Neuronal stem cell (in vitro differentiated cells): ENCODE measurements at regions not wholly inside any gene's neighbourhood (a gene's known extent, or its start where the extent isn't known, plus 50 kb on each side); places are given as distances from the start of the nearest gene placed in this dataset.

Source experiments
- DNase-seq: peaks from one replicate; pipeline ENCODE4 v3.0.0-alpha.2; 2013; ENCODE audit warnings: low spot score
- H2AFZ ChIP-seq: one replicate; pipeline ENCODE4 v1.6.1; 2013; ENCODE audit warnings: mild to moderate bottlenecking, low read length, inconsistent platforms
- H2AK5ac ChIP-seq: 2 replicates; pipeline ENCODE4 v1.6.1; 2013; ENCODE audit warnings: low read depth, mild to moderate bottlenecking, inconsistent platforms, low read length, moderate library complexity, mixed read lengths
- H2BK120ac ChIP-seq: 2 replicates; pipeline ENCODE4 v1.6.1; 2013; ENCODE audit warnings: low read depth, mild to moderate bottlenecking, inconsistent platforms, low read length, moderate library complexity, mixed read lengths
- H2BK12ac ChIP-seq: one replicate; pipeline ENCODE4 v1.6.1; 2013; ENCODE audit warnings: low read length, inconsistent platforms
- H2BK15ac ChIP-seq: 2 replicates; pipeline ENCODE4 v1.6.1; 2013; ENCODE audit warnings: mild to moderate bottlenecking, low read length, inconsistent platforms, mixed read lengths
- H2BK5ac ChIP-seq: one replicate; pipeline ENCODE4 v1.6.1; 2013; ENCODE audit warnings: inconsistent platforms, mild to moderate bottlenecking, low read length, moderate library complexity
- H3K14ac ChIP-seq: one replicate; pipeline ENCODE4 v1.6.1; 2013; ENCODE audit warnings: low read length, inconsistent platforms
- H3K18ac ChIP-seq: 2 replicates; pipeline ENCODE4 v1.6.1; 2013; ENCODE audit warnings: low read length, inconsistent platforms
- H3K23ac ChIP-seq: 2 replicates; pipeline ENCODE4 v1.6.1; 2013; ENCODE audit warnings: low read depth, mild to moderate bottlenecking, mixed read lengths, low read length, inconsistent platforms; ENCODE audit not compliant: poor library complexity
- H3K27ac ChIP-seq: replicated peaks from 3 replicates; pipeline ENCODE4 v1.5.1; 2013; ENCODE audit warnings: low read length, inconsistent platforms
- H3K27me3 ChIP-seq, 3 experiments: 2 replicates each; pipeline ENCODE4 v1.6.1; 2013; ENCODE audit warnings: low read length in 3 of 3, mild to moderate bottlenecking in 2 of 3, inconsistent platforms in 1 of 3, low read depth in 1 of 3, mixed read lengths in 1 of 3, moderate library complexity in 1 of 3; ENCODE audit not compliant: control insufficient read depth in 3 of 3, insufficient read depth in 3 of 3
- H3K36me3 ChIP-seq, 2 donors: replicated peaks in 1 of 2; 2 replicates each; pipeline ENCODE4 v1.6.1; 2013; ENCODE audit warnings: low read length in 2 of 2; ENCODE audit not compliant: control insufficient read depth in 2 of 2, insufficient read depth in 2 of 2
- H3K4ac ChIP-seq: 2 replicates; pipeline ENCODE4 v1.6.1; 2013; ENCODE audit warnings: inconsistent platforms, mild to moderate bottlenecking, low read length, moderate library complexity
- H3K4me1 ChIP-seq, 2 donors: 1 replicate in 1 of 2; 2 replicates in 1 of 2; pipeline ENCODE4 v1.6.1; 2013; ENCODE audit warnings: low read length in 2 of 2, low read depth in 1 of 2; ENCODE audit not compliant: control insufficient read depth in 2 of 2, insufficient read depth in 1 of 2
- H3K4me2 ChIP-seq: one replicate; pipeline ENCODE4 v1.6.1; 2013; ENCODE audit warnings: mild to moderate bottlenecking, low read length, inconsistent platforms; ENCODE audit not compliant: insufficient read depth, poor library complexity, severe bottlenecking
- H3K4me3 ChIP-seq, 2 donors: 2 replicates each; pipeline ENCODE4 v1.5.1; 2013; ENCODE audit warnings: low read length in 2 of 2, mild to moderate bottlenecking in 2 of 2, inconsistent platforms in 1 of 2, moderate library complexity in 1 of 2
- H3K79me1 ChIP-seq: one replicate; pipeline ENCODE4 v1.6.1; 2013; ENCODE audit warnings: low read depth, mild to moderate bottlenecking, inconsistent platforms, low read length, moderate library complexity
- H3K9ac ChIP-seq: one replicate; pipeline ENCODE4 v1.6.1; 2013; ENCODE audit warnings: mild to moderate bottlenecking, low read depth, low read length, inconsistent platforms; ENCODE audit not compliant: poor library complexity
- H3K9me3 ChIP-seq, 2 donors: replicated peaks in 1 of 2; 2 replicates each; pipeline versions ENCODE3 to v1.6.1; 2013; ENCODE audit warnings: low read length in 2 of 2, mild to moderate bottlenecking in 2 of 2, inconsistent platforms in 1 of 2, low read depth in 1 of 2, mixed read lengths in 1 of 2, moderate library complexity in 1 of 2; ENCODE audit not compliant: control insufficient read depth in 2 of 2, insufficient read depth in 1 of 2
- H4K8ac ChIP-seq: one replicate; pipeline ENCODE4 v1.6.1; 2013; ENCODE audit warnings: low read depth, mild to moderate bottlenecking, inconsistent platforms, low read length, moderate library complexity
- H4K91ac ChIP-seq: one replicate; pipeline ENCODE4 v1.6.1; 2013; ENCODE audit warnings: low read length, low read depth, mild to moderate bottlenecking, inconsistent platforms; ENCODE audit not compliant: poor library complexity
- WGBS, 2 donors: extraction: QIAGEN DNeasy Blood & Tissue Kit; methylation state at CpG; one replicate each; pipeline ENCODE4 v1.1.7; 2013; ENCODE audit warnings: missing lambda C conversion rate in 2 of 2, mixed read lengths in 1 of 2; ENCODE audit not compliant: insufficient read length in 2 of 2, insufficient replicate concordance in 1 of 2; ENCODE audit errors: extremely low coverage in 2 of 2; 5-methylcytosine and 5-hydroxymethylcytosine counted together

- H3K4me3 ChIP-seq, result no peak overlapping the region
- H3K23ac ChIP-seq, result no peak overlapping the region
- no peak overlapping the region for H3K4ac ChIP-seq
- H3K9me3 ChIP-seq, result no peaks in the 10 kb centered on the region
- no CpG with 5 or more reads among the region's 3 CpGs for WGBS, 2 donors
- H3K79me1 ChIP-seq, result no peaks in the 10 kb centered on the region
- H3K9ac ChIP-seq, result no peak overlapping the region
- no peaks in the 10 kb centered on the region for H3K27me3 ChIP-seq
- no peak overlapping the region for H2BK15ac ChIP-seq
- H3K14ac ChIP-seq, result no peak overlapping the region
- H3K27ac ChIP-seq, result no peak overlapping the region
- H3K4me1 ChIP-seq, result peaks cover 0 to 1% of the 10 kb centered on the region in 2 donors
- DNase-seq, result no peak
- no peak overlapping the region for H2BK5ac ChIP-seq
- no peak overlapping the region for H2BK120ac ChIP-seq
- H2AFZ ChIP-seq, result no peak overlapping the region
- H2AK5ac ChIP-seq, result no peak overlapping the region
- H3K36me3 ChIP-seq, result no peaks in the 10 kb centered on the region
- H4K91ac ChIP-seq, result no peak overlapping the region
- no peak overlapping the region for H3K18ac ChIP-seq
- no peak overlapping the region for H2BK12ac ChIP-seq
- H4K8ac ChIP-seq, result no peak overlapping the region
- H3K4me2 ChIP-seq, result no peak overlapping the region
Measured at GRCh38 chr10:111865550-111865949, 318.0 kb downstream of the GPAM start.

GRCh38 chr10:111871458-111871857 is 312.1 kb downstream of the GPAM start:
- Histone ChIP-seq H4K8ac (no peak overlapping the region), H4K91ac (no peak overlapping the region), H2BK5ac (no peak overlapping the region), H3K27ac (no peak overlapping the region), H3K4me2 (no peak overlapping the region), H3K4me3 (no peak overlapping the region), H3K27me3 (no peaks in the 10 kb centered on the region), H3K4me1 (no peaks in the 10 kb centered on the region), H3K9me3 (no peaks in the 10 kb centered on the region), H3K14ac (no peak overlapping the region), H3K23ac (no peak overlapping the region), H3K79me1 (no peaks in the 10 kb centered on the region), H3K36me3 (no peaks in the 10 kb centered on the region), H3K9ac (no peak overlapping the region), H2BK12ac (no peak overlapping the region), H2AFZ (no peak overlapping the region), H3K4ac (no peak overlapping the region), H2BK120ac (no peak overlapping the region), H3K18ac (no peak overlapping the region), H2AK5ac (no peak overlapping the region), H2BK15ac (no peak overlapping the region)
- no peak for DNase-seq

GRCh38 chr10:111872591-111872990 is 311.0 kb downstream of the GPAM start:
- no peak overlapping the region for H2BK5ac ChIP-seq
- H4K91ac ChIP-seq, result no peak overlapping the region

DNA sequence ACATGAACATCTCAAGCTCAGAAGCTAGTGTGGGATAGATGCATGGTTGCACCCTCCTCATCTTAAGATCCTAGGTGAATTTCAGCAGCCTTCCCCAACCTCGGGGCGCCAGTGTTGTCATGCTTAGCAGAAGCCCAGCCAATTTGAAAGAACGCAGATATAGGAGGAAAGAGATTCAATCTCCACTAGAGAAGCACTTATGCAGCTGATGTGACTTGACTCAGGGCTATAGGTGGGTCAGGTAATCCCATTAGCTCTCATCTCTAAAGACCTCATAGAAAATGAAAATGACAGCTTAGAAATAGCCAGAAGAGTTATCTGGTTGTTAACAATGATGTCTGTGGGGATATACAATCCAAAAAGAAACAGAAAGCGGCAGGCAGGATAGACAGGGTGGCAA is 310.5 kb downstream of the GPAM start:
- no peak overlapping the region for H3K9ac ChIP-seq
- no CpG with 5 or more reads among the region's 4 CpGs for WGBS, 2 donors
- no peak overlapping the region for H2AK5ac ChIP-seq
- no peak overlapping the region for H2BK120ac ChIP-seq
- H3K36me3 ChIP-seq, result no peaks in the 10 kb centered on the region
- no peak overlapping the region for H3K4ac ChIP-seq
- no peaks in the 10 kb centered on the region for H3K79me1 ChIP-seq
- H3K14ac ChIP-seq, result no peak overlapping the region
- H4K8ac ChIP-seq, result no peak overlapping the region
- DNase-seq, result no peak
- no peak overlapping the region for H3K4me2 ChIP-seq
- no peaks in the 10 kb centered on the region for H3K4me1 ChIP-seq
- H3K27ac ChIP-seq, result no peak overlapping the region
- no peak overlapping the region for H3K4me3 ChIP-seq
- H3K18ac ChIP-seq, result no peak overlapping the region
- no peak overlapping the region for H4K91ac ChIP-seq
- H2BK5ac ChIP-seq, result no peak overlapping the region
- H2AFZ ChIP-seq, result no peak overlapping the region
- H2BK12ac ChIP-seq, result no peak overlapping the region
- H3K23ac ChIP-seq, result no peak overlapping the region
- H2BK15ac ChIP-seq, result no peak overlapping the region
- H3K9me3 ChIP-seq, result no peaks in the 10 kb centered on the region
- H3K27me3 ChIP-seq, result no peaks in the 10 kb centered on the region

More at GRCh38 chr10:111872591-111872990, 311.0 kb downstream of the GPAM start:
- H3K27ac ChIP-seq, result no peak overlapping the region
- no peaks in the 10 kb centered on the region for H3K9me3 ChIP-seq
- no peak overlapping the region for H2AFZ ChIP-seq
- no peaks in the 10 kb centered on the region for H3K4me1 ChIP-seq
- H2BK15ac ChIP-seq, result no peak overlapping the region
- no peak overlapping the region for H3K23ac ChIP-seq
- no peak overlapping the region for H3K4ac ChIP-seq
- H3K14ac ChIP-seq, result no peak overlapping the region
- no peaks in the 10 kb centered on the region for H3K36me3 ChIP-seq
- H3K27me3 ChIP-seq, result no peaks in the 10 kb centered on the region
- no peak overlapping the region for H2AK5ac ChIP-seq
- H4K8ac ChIP-seq, result no peak overlapping the region
- H2BK12ac ChIP-seq, result no peak overlapping the region
- H3K4me3 ChIP-seq, result no peak overlapping the region
- WGBS, 2 donors, result no CpG with 5 or more reads among the region's 3 CpGs
- no peak overlapping the region for H2BK120ac ChIP-seq
- H3K4me2 ChIP-seq, result no peak overlapping the region
- no peak overlapping the region for H3K18ac ChIP-seq
- no peak for DNase-seq
- H3K79me1 ChIP-seq, result no peaks in the 10 kb centered on the region
- no peak overlapping the region for H3K9ac ChIP-seq
